ENCODE measurements at regions not wholly inside any gene's neighbourhood (a gene's known extent, or its start where the extent isn't known, plus 50 kb on each side); places are given as distances from the start of the nearest gene placed in this dataset.

DNA sequence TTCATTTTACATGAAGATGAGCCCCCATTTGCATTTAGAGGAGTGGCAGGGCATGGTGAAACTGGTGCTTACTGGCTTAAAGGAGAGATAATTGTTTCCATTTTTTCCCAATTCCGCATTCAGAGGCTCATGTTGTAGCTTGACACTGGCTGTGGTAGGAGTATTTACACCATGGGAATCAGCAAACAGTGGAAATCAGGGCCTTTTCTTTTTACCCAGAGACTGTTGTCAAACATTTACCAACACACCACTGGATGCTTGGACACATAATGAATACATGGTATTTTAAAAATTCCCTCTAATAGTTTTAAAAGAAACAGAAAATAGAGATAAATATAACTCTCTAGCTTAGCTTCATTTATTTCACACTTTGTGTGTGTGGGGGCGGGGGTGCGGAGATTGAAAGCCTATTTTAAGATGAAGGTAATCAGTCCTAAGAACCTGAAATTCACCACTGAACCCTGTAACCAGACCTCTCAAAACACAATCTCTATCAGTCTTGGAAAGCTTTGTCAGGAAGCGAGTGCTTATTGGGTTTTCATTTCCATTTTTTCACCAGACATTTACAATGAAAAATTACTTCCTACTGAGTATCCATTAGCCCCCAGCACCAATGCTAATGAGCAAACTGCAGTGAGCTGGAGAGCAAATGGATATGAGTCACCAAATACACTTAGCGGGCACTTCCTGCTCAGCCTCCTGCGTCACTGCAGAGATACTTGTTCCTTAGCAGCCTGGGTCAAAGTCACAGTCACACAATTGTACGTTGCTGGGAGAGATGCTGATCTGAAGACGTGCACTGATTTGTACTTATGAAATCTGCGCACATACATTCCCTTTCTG, 532.0 kb downstream of the BCKDHB start:
- intact Hi-C loops (cut with micrococcal nuclease; ENCODE audit: unreplicated experiment), result no loop called here
- POLR2A ChIA-PET, result no interaction called here
- no peaks in the 10 kb centered on the region for H3K9me2 ChIP-seq (ENCODE audit: insufficient read depth, low read length)
- H3K27ac ChIP-seq (ENCODE audit: low read depth, low read length, poor library complexity, severe bottlenecking), result no peak overlapping the region
- no peaks in the 10 kb centered on the region for H4K20me1 ChIP-seq (ENCODE audit: insufficient read depth, low read length)
- H3K4me3 ChIP-seq (ENCODE audit: low read depth, low read length, poor library complexity, severe bottlenecking), result no peak overlapping the region
- DNase-seq (ENCODE audit: low spot score), result no peak
- BruUV-seq (replicated peaks), result no TSS peak
- TF ChIP-seq EZH2phosphoT487 (IDR thresholded peaks at IDR 0.05; ENCODE audit: borderline replicate concordance, low read depth, low read length) (no peak), CTCF (conservative IDR thresholded peaks at IDR 0.05; ENCODE audit: low read length) (no peak)
- no peak overlapping the region for H2AFZ ChIP-seq (ENCODE audit: low read length)
- H3K79me2 ChIP-seq (ENCODE audit: insufficient read depth, low read depth, low read length), result no peaks in the 10 kb centered on the region
- H3K9me3 ChIP-seq (ENCODE audit: low read length), result no peaks in the 10 kb centered on the region
- H3K4me2 ChIP-seq (ENCODE audit: low read length), result no peak overlapping the region
- H3K4me1 ChIP-seq (ENCODE audit: insufficient read depth, low read length, poor library complexity, severe bottlenecking), result no peaks in the 10 kb centered on the region
- CTCF ChIA-PET (ENCODE audit: unreplicated experiment), result no interaction called here
- H3K36me3 ChIP-seq (ENCODE audit: insufficient read depth, low read length), result no peaks in the 10 kb centered on the region

DNA sequence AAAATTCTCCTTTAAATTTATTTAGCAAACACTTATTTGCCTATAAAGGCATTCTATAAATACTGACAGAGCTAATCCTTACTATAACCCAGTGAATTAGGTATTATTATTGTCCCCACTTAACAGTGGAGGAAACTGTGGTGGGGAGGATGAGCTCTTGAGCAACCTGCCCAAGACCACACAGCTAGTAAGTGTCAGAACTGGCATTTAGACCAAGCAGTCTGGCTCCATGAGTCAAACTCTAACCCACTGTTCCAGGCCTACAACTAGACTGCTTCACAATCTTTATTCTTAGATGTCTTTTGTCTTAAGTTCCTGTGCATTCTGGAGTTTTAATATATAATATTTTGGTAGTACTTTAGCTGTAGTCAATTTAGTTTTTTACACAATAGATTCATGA, 530.8 kb downstream of the BCKDHB start:
- Histone ChIP-seq H3K27ac (ENCODE audit: low read depth, low read length, poor library complexity, severe bottlenecking) (no peak overlapping the region), H3K4me3 (ENCODE audit: low read depth, low read length, poor library complexity, severe bottlenecking) (no peak overlapping the region), H3K4me2 (ENCODE audit: low read length) (no peak overlapping the region), H2AFZ (ENCODE audit: low read length) (no peak overlapping the region), H3K9me3 (ENCODE audit: low read length) (no peaks in the 10 kb centered on the region), H4K20me1 (ENCODE audit: insufficient read depth, low read length) (no peaks in the 10 kb centered on the region), H3K79me2 (ENCODE audit: insufficient read depth, low read depth, low read length) (no peaks in the 10 kb centered on the region), H3K36me3 (ENCODE audit: insufficient read depth, low read length) (no peaks in the 10 kb centered on the region), H3K4me1 (ENCODE audit: insufficient read depth, low read length, poor library complexity, severe bottlenecking) (no peaks in the 10 kb centered on the region), H3K9me2 (ENCODE audit: insufficient read depth, low read length) (no peaks in the 10 kb centered on the region)
- intact Hi-C loops (cut with micrococcal nuclease; ENCODE audit: unreplicated experiment), result no loop called here
- POLR2A ChIA-PET, result interaction anchor here (0.7 kb wide), 1 partner anchor 797 kb away, joined by 3 read pairs; no protein-coding TSS in a partner anchor
- DNase-seq (ENCODE audit: low spot score), result no peak
- CTCF ChIA-PET (ENCODE audit: unreplicated experiment), result no interaction called here
- TF ChIP-seq EZH2phosphoT487 (IDR thresholded peaks at IDR 0.05; ENCODE audit: borderline replicate concordance, low read depth, low read length) (no peak), CTCF (conservative IDR thresholded peaks at IDR 0.05; ENCODE audit: low read length) (no peak)
- BruUV-seq (replicated peaks), result no TSS peak

- no peaks in the 10 kb centered on the region for H3K9me2 ChIP-seq (ENCODE audit: insufficient read depth, low read length)
Measured at GRCh38 chr6:80636689-80637088, 530.2 kb downstream of the BCKDHB start.

More at GRCh38 chr6:80636689-80637088, 530.2 kb downstream of the BCKDHB start:
- Histone ChIP-seq H2AFZ (ENCODE audit: low read length) (no peak overlapping the region), H3K4me3 (ENCODE audit: low read depth, low read length, poor library complexity, severe bottlenecking) (no peak overlapping the region), H3K4me1 (ENCODE audit: insufficient read depth, low read length, poor library complexity, severe bottlenecking) (no peaks in the 10 kb centered on the region), H3K9me3 (ENCODE audit: low read length) (no peaks in the 10 kb centered on the region), H3K4me2 (ENCODE audit: low read length) (no peak overlapping the region), H3K27ac (ENCODE audit: low read depth, low read length, poor library complexity, severe bottlenecking) (no peak overlapping the region), H3K79me2 (ENCODE audit: insufficient read depth, low read depth, low read length) (no peaks in the 10 kb centered on the region), H4K20me1 (ENCODE audit: insufficient read depth, low read length) (no peaks in the 10 kb centered on the region), H3K36me3 (ENCODE audit: insufficient read depth, low read length) (no peaks in the 10 kb centered on the region)
- DNase-seq (ENCODE audit: low spot score), result no peak
- BruUV-seq (replicated peaks), result no TSS peak
- intact Hi-C loops (cut with micrococcal nuclease; ENCODE audit: unreplicated experiment), result no loop called here
- TF ChIP-seq EZH2phosphoT487 (IDR thresholded peaks at IDR 0.05; ENCODE audit: borderline replicate concordance, low read depth, low read length) (no peak), CTCF (conservative IDR thresholded peaks at IDR 0.05; ENCODE audit: low read length) (no peak)
- POLR2A ChIA-PET, result no interaction called here
- CTCF ChIA-PET (ENCODE audit: unreplicated experiment), result no interaction called here
